GM12878 (cell line): ENCODE measurements at regions not wholly inside any gene's neighbourhood (a gene's known extent, or its start where the extent isn't known, plus 50 kb on each side); places are given as distances from the start of the nearest gene placed in this dataset.

ENCODE experiments used
- ATAC-seq: fragments of 200-7000 bp; cut with Tn5 transposase; 3 replicates; pipeline ENCODE4 v1.9.1; 2020; ENCODE audit warnings: mild to moderate bottlenecking, moderate library complexity
- BruUV-seq: library from RNA; stranded (reverse); fragments of 400-500 nt; replicated peaks from 2 replicates; lab custom pipeline; 2021; lab: Mats Ljungman, UMichigan
- CTCF ChIA-PET: fragments of 300-600 bp; sonication (Branson Sonifier 250); formaldehyde crosslinking; extraction: SDS; loops from one replicate; lab custom pipeline; 2021; ENCODE audit warnings: inconsistent platforms; lab: Yijun Ruan, JAX
- POLR2A ChIA-PET: fragments of 350-600 bp; formaldehyde crosslinking; extraction: SDS; loops from one replicate; lab custom pipeline; 2021; ENCODE audit warnings: inconsistent platforms; lab: Charles Lee
- RAD21 ChIA-PET: fragments of 300-600 bp; sonication (Branson Sonifier 250); formaldehyde crosslinking; loops from one replicate; lab custom pipeline; 2023; ENCODE audit warnings: antibody characterized with exemption; ENCODE audit not compliant: unreplicated experiment; lab: Charles Lee
- SMC1A ChIA-PET: fragments of 300-600 bp; sonication (Branson Sonifier 250); formaldehyde crosslinking; loops from one replicate; lab custom pipeline; 2023; ENCODE audit not compliant: unreplicated experiment, uncharacterized antibody; lab: Charles Lee
- DNase-seq: peaks from one replicate; pipeline ENCODE4 v3.0.0-alpha.2; 2011; ENCODE audit warnings: low read depth, low spot score
- FAIRE-seq: peaks from 3 replicates; lab custom pipeline; 2011; peaks lifted over from hg19 to GRCh38; lab: Jason Lieb, UNC
- H2AFZ ChIP-seq: 2 replicates; pipeline ENCODE4 v1.6.0; 2011; ENCODE audit warnings: low read depth, low read length, control low read depth; ENCODE audit not compliant: control insufficient read depth
- H3K27ac ChIP-seq: 2 replicates; pipeline ENCODE4 v1.5.1; 2011; ENCODE audit warnings: control low read depth; ENCODE audit not compliant: control insufficient read depth, insufficient read depth
- H3K27me3 ChIP-seq, 2 experiments: replicated peaks in 1 of 2; 2 replicates each; pipeline versions ENCODE4 v1.6.0 to v1.6.1; 2011; ENCODE audit warnings: low read length in 1 of 2; ENCODE audit not compliant: control insufficient read depth in 2 of 2, insufficient read depth in 2 of 2
- H3K36me3 ChIP-seq, 2 experiments: 2 replicates each; pipeline ENCODE4 v1.5.1; 2011; ENCODE audit warnings: low read length in 1 of 2; ENCODE audit not compliant: control insufficient read depth in 2 of 2, insufficient read depth in 2 of 2
- H3K4me1 ChIP-seq: 2 replicates; pipeline ENCODE4 v1.6.1; 2011; ENCODE audit warnings: mild to moderate bottlenecking, low read length, moderate library complexity, mixed read lengths; ENCODE audit not compliant: control insufficient read depth, insufficient read depth
- H3K4me2 ChIP-seq: 2 replicates; pipeline ENCODE4 v1.6.0; 2011; ENCODE audit warnings: control low read depth; ENCODE audit not compliant: control insufficient read depth, insufficient read depth
- H3K4me3 ChIP-seq: fragments of 200-600 bp; sonication (generic); 2 replicates; pipeline ENCODE4 v1.5.1; 2016
- H3K79me2 ChIP-seq: 2 replicates; pipeline ENCODE4 v1.6.0; 2011; ENCODE audit warnings: low read length; ENCODE audit not compliant: control insufficient read depth, insufficient read depth
- H3K9ac ChIP-seq: 2 replicates; pipeline ENCODE4 v1.8.0; 2011; ENCODE audit warnings: low read length, control low read depth, mixed read lengths; ENCODE audit not compliant: control insufficient read depth, insufficient read depth
- H3K9me3 ChIP-seq: replicated peaks from 3 replicates; pipeline ENCODE4 v1.5.1; 2011; ENCODE audit warnings: mild to moderate bottlenecking, low read length; ENCODE audit not compliant: control insufficient read depth, insufficient read depth
- H4K20me1 ChIP-seq: 2 replicates; pipeline ENCODE4 v1.6.0; 2011; ENCODE audit not compliant: control insufficient read depth, insufficient read depth
- CHD4 ChIP-seq: fragments of 200-600 bp; sonication (generic); IDR thresholded peaks from 2 replicates; pipeline ENCODE4 v1.6.1; 2016; ENCODE audit warnings: mild to moderate bottlenecking
- E2F8 ChIP-seq: fragments of 450-650 bp; IDR thresholded peaks from 2 replicates; pipeline ENCODE4 v1.6.1; 2018; ENCODE audit warnings: mild to moderate bottlenecking, low read depth, moderate library complexity; ENCODE audit not compliant: partially characterized antibody
- ETV6 ChIP-seq, 2 experiments: fragments of 450-650 bp in 1 of 2; IDR thresholded peaks in 1 of 2; conservative IDR thresholded peaks in 1 of 2; 2 replicates each; pipeline ENCODE4 v1.6.1; 2014; ENCODE audit warnings: antibody characterized with exemption in 1 of 2, borderline replicate concordance in 1 of 2, low read depth in 1 of 2, mild to moderate bottlenecking in 1 of 2, moderate library complexity in 1 of 2
- EZH2 ChIP-seq: IDR thresholded peaks from 2 replicates; pipeline ENCODE4 v1.6.1; 2012; ENCODE audit warnings: low read depth, mild to moderate bottlenecking, control low read depth, inconsistent platforms, low read length, borderline replicate concordance; ENCODE audit not compliant: control insufficient read depth
- SREBF1 ChIP-seq: IDR thresholded peaks from 2 replicates; pipeline ENCODE4 v1.6.1; 2012; ENCODE audit warnings: mild to moderate bottlenecking, low read length
- SREBF2 ChIP-seq: IDR thresholded peaks from 2 replicates; pipeline ENCODE4 v1.6.1; 2012; ENCODE audit warnings: mild to moderate bottlenecking, low read length
- ZNF622 ChIP-seq: fragments of 450-650 bp; IDR thresholded peaks from 2 replicates; pipeline ENCODE4 v1.6.1; 2017; ENCODE audit warnings: mild to moderate bottlenecking, inconsistent platforms
- WGBS: methylation state at CpG from one replicate; pipeline ENCODE4 v1.1.6; 2016; ENCODE audit warnings: low lambda C conversion rate; ENCODE audit not compliant: insufficient replicate concordance, insufficient coverage; ENCODE audit errors: missing lambda C conversion rate; 5-methylcytosine and 5-hydroxymethylcytosine counted together
- in situ Hi-C: fragments of 300-500 bp; cut with MboI; formaldehyde crosslinking; loops from 9 replicates; pipeline ENCODE4 v1.14.3; 2018; ENCODE audit warnings: mixed read lengths
- intact Hi-C: fragments of 100-400 bp; cut with micrococcal nuclease; formaldehyde crosslinking; loops from one replicate; pipeline ENCODE4 v1.14.2; 2022; ENCODE audit not compliant: unreplicated experiment

- peak; percentile 72 for ATAC-seq
- intact Hi-C loops: loop anchor here (1.0 kb wide), 1 partner anchor 530 kb away; no protein-coding TSS in a partner anchor
- H2AFZ ChIP-seq: no peak overlapping the region
- H3K4me2 ChIP-seq: no peak overlapping the region; the same call in 1 of the 2 replicates
- no peak for FAIRE-seq
- TF ChIP-seq SREBF2: no peak
- TF ChIP-seq EZH2: 0 out of 2 replicates have a peak, but pooled peaks have one; percentile 19
- TF ChIP-seq, all 136 proteins: peak for 1
- Histone ChIP-seq H3K79me2 (no peaks in the 10 kb centered on the region), H3K4me3 (no peak overlapping the region), H3K9ac (no peak overlapping the region), H3K27ac (no peak overlapping the region), H3K27me3 (peaks cover 16% of the 10 kb centered on the region in 2 experiments), H3K9me3 (no peaks in the 10 kb centered on the region), H3K36me3 (no peaks in the 10 kb centered on the region), H3K4me1 (no peaks in the 10 kb centered on the region), H4K20me1 (no peaks in the 10 kb centered on the region; the same call in 1 of the 2 replicates)
- SMC1A ChIA-PET: interaction anchor here (1.4 kb wide), 1 partner anchor 321 kb away, joined by 3 read pairs; no protein-coding TSS in a partner anchor
- WGBS: 3% methylated on average over 66 of the region's 82 CpGs
- no peak for DNase-seq
- in situ Hi-C loops: no loop called here
- CTCF ChIA-PET: interaction anchor here (2.0 to 3.0 kb wide), 3 partner anchors 275 to 320 kb away, joined by 8 to 20 read pairs (median 14); no protein-coding TSS in a partner anchor
- RAD21 ChIA-PET: interaction anchor here (0.9 to 2.0 kb wide), 2 partner anchors 277 to 530 kb away, joined by 3 to 16 read pairs; no protein-coding TSS in a partner anchor
- no TSS peak for BruUV-seq
- POLR2A ChIA-PET: interaction anchor here (0.5 kb wide), 1 partner anchor 272 kb away, joined by 4 read pairs; the partner anchor contains the start of gene FOXD2
Measured at GRCh38 chr1:47709019-47709871, 271.4 kb downstream of the FOXD2 start.

GRCh38 chr1:47709872-47710231, 272.0 kb downstream of the FOXD2 start:
- DNase-seq (no peak), FAIRE-seq (no peak), ATAC-seq (peak; percentile 17; the same call in 2 of the 3 replicates)
- ChIA-PET RAD21 (interaction anchor here (0.9 to 2.0 kb wide), 6 partner anchors 261 to 531 kb away, joined by 3 to 16 read pairs (median 4); no protein-coding TSS in a partner anchor), SMC1A (interaction anchor here (0.9 to 1.4 kb wide), 3 partner anchors 276 to 322 kb away, joined by 3 to 5 read pairs (median 4); no protein-coding TSS in a partner anchor), POLR2A (interaction anchor here (0.5 kb wide), 1 partner anchor 272 kb away, joined by 4 read pairs; the partner anchor contains the start of gene FOXD2), CTCF (interaction anchor here (0.7 to 3.0 kb wide), 13 partner anchors 9 to 530 kb away, joined by 3 to 20 read pairs (median 7); partner anchors contain the start of gene FOXD2)
- H4K20me1 ChIP-seq: no peaks in the 10 kb centered on the region; the same call in 1 of the 2 replicates
- peak overlapping the region; percentile 27; the same call in 1 of the 2 replicates for H3K4me2 ChIP-seq
- no peaks in the 10 kb centered on the region for H3K4me1 ChIP-seq
- no peaks in the 10 kb centered on the region for H3K9me3 ChIP-seq
- H3K4me3 ChIP-seq: no peak overlapping the region
- no TSS peak for BruUV-seq
- no peak overlapping the region for H2AFZ ChIP-seq
- peaks cover 16% of the 10 kb centered on the region in 2 experiments for H3K27me3 ChIP-seq
- H3K36me3 ChIP-seq: no peaks in the 10 kb centered on the region
- no peak overlapping the region for H3K9ac ChIP-seq
- no peak overlapping the region for H3K27ac ChIP-seq
- in situ Hi-C loops (loop anchor here (5.0 kb wide), 2 partner anchors 278 to 323 kb away; no protein-coding TSS in a partner anchor), intact Hi-C loops (loop anchor here (1.0 to 10.0 kb wide), 5 partner anchors 185 to 531 kb away; partner anchors contain the start of gene PDZK1IP1)
- 24% methylated on average over 24 of the region's 25 CpGs for WGBS
- H3K79me2 ChIP-seq: no peaks in the 10 kb centered on the region
- TF ChIP-seq CHD4 (no peak), ZNF622 (no peak), SREBF1 (no peak), ETV6 (conservative IDR thresholded peaks at IDR 0.05 in 1 of 2, IDR thresholded peaks at IDR 0.05 in 1 of 2; ENCODE audit: borderline replicate concordance in 1 of 2, low read depth in 1 of 2) (no peak), E2F8 (no peak)
